ENCODE measurements at regions not wholly inside any gene's neighbourhood (a gene's known extent, or its start where the extent isn't known, plus 50 kb on each side); places are given as distances from the start of the nearest gene placed in this dataset.

GRCh38 chr6:48280035-48280620 is 169.1 kb upstream of the PTCHD4 start:
- no peak for TF ChIP-seq CTCF (IDR thresholded peaks at IDR 0.05; ENCODE audit: insufficient read depth, low read length, poor library complexity, severe bottlenecking)
- no peak for DNase-seq (ENCODE audit: extremely low read depth, insufficient read length)
- Histone ChIP-seq H3K27me3 (replicated peaks; ENCODE audit: control insufficient read depth, insufficient read depth, low read length) (no peaks in the 10 kb centered on the region), H3K4me3 (replicated peaks; ENCODE audit: low read depth, low read length) (no peak overlapping the region), H3K36me3 (ENCODE audit: control insufficient read depth, insufficient read depth, low read length) (no peaks in the 10 kb centered on the region)

- no peak for DNase-seq (ENCODE audit: extremely low read depth, insufficient read length)
- Histone ChIP-seq H3K4me3 (replicated peaks; ENCODE audit: low read depth, low read length) (no peak overlapping the region), H3K27me3 (replicated peaks; ENCODE audit: control insufficient read depth, insufficient read depth, low read length) (no peaks in the 10 kb centered on the region), H3K36me3 (ENCODE audit: control insufficient read depth, insufficient read depth, low read length) (no peaks in the 10 kb centered on the region)
- TF ChIP-seq CTCF (IDR thresholded peaks at IDR 0.05; ENCODE audit: insufficient read depth, low read length, poor library complexity, severe bottlenecking): no peak
Measured at GRCh38 chr6:48278261-48278660, 167.3 kb upstream of the PTCHD4 start.

- DNase-seq (ENCODE audit: extremely low read depth, insufficient read length): no peak
- no peak for TF ChIP-seq CTCF (IDR thresholded peaks at IDR 0.05; ENCODE audit: insufficient read depth, low read length, poor library complexity, severe bottlenecking)
Measured at GRCh38 chr6:48272518-48272917, 161.5 kb upstream of the PTCHD4 start.

GRCh38 chr6:48255094-48255493 is 144.1 kb upstream of the PTCHD4 start:
- no peak for DNase-seq (ENCODE audit: extremely low read depth, insufficient read length)
- H3K36me3 ChIP-seq (ENCODE audit: control insufficient read depth, insufficient read depth, low read length): no peaks in the 10 kb centered on the region
- no peaks in the 10 kb centered on the region for H3K27me3 ChIP-seq (replicated peaks; ENCODE audit: control insufficient read depth, insufficient read depth, low read length)

More at GRCh38 chr6:48272518-48272917, 161.5 kb upstream of the PTCHD4 start:
- H3K27me3 ChIP-seq (replicated peaks; ENCODE audit: control insufficient read depth, insufficient read depth, low read length): no peaks in the 10 kb centered on the region
- no peak overlapping the region for H3K4me3 ChIP-seq (replicated peaks; ENCODE audit: low read depth, low read length)
- H3K36me3 ChIP-seq (ENCODE audit: control insufficient read depth, insufficient read depth, low read length): no peaks in the 10 kb centered on the region

GRCh38 chr6:48249071-48249470 is 138.1 kb upstream of the PTCHD4 start:
- Histone ChIP-seq H3K27me3 (replicated peaks; ENCODE audit: control insufficient read depth, insufficient read depth, low read length) (no peaks in the 10 kb centered on the region), H3K36me3 (ENCODE audit: control insufficient read depth, insufficient read depth, low read length) (no peaks in the 10 kb centered on the region), H3K4me3 (replicated peaks; ENCODE audit: low read depth, low read length) (no peak overlapping the region)
- no peak for DNase-seq (ENCODE audit: extremely low read depth, insufficient read length)
- TF ChIP-seq CTCF (IDR thresholded peaks at IDR 0.05; ENCODE audit: insufficient read depth, low read length, poor library complexity, severe bottlenecking): no peak

More at GRCh38 chr6:48255094-48255493, 144.1 kb upstream of the PTCHD4 start:
- H3K4me3 ChIP-seq (replicated peaks; ENCODE audit: low read depth, low read length): no peak overlapping the region
- TF ChIP-seq CTCF (IDR thresholded peaks at IDR 0.05; ENCODE audit: insufficient read depth, low read length, poor library complexity, severe bottlenecking): no peak

- Histone ChIP-seq H3K27me3 (replicated peaks; ENCODE audit: control insufficient read depth, insufficient read depth, low read length) (no peaks in the 10 kb centered on the region), H3K36me3 (ENCODE audit: control insufficient read depth, insufficient read depth, low read length) (no peaks in the 10 kb centered on the region), H3K4me3 (replicated peaks; ENCODE audit: low read depth, low read length) (no peak overlapping the region)
- TF ChIP-seq CTCF (IDR thresholded peaks at IDR 0.05; ENCODE audit: insufficient read depth, low read length, poor library complexity, severe bottlenecking): no peak
- no peak for DNase-seq (ENCODE audit: extremely low read depth, insufficient read length)
Measured at GRCh38 chr6:48243071-48243470, 132.1 kb upstream of the PTCHD4 start.
